ENCODE measurements at regions not wholly inside any gene's neighbourhood (a gene's known extent, or its start where the extent isn't known, plus 50 kb on each side); places are given as distances from the start of the nearest gene placed in this dataset.
"Not testable (repeated sequence)": the region's sequence is repeated elsewhere in the genome, so short reads cannot be mapped to it uniquely, and the experiment has no call there.

DNA sequence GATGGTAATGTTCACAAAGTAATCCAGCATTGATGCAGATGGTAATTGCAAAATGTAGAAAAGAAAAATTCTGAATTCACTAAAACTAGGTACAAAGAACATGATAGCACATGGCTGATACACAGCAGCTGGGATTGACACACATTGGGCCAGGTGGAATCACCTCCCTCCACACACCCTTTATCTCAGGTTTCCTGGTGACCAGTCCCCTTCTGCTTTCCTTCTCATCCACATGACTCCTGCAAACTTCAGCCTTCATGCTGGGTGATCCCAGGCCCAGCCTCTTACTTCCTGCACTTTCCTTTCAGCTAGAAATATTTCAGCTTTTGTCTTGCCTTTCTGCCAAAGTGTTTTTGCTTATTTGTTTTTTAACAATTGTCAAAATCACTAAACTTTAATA is 246.9 kb downstream of the LNPK start:
- DNase-seq: no peak

DNA sequence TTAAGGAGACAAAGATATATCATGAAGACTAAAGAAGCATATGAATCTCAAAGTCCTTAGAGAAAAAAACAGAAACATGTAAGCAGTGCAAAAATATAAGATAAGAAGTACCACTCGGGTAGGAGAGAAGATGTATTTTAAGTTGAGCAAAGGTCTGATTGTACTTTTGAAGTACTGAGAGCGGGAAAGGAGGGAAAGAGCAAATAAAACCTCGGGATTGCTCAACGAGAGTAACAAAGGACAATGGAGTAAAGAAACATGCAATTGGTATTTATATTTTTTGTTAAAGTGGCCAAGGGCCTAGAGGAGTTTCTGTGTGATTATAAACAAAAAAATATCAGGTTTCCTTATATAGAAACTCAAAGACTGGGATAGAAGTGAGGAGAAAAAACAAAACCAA is 251.9 kb downstream of the LNPK start:
- DNase-seq: no peak

DNA sequence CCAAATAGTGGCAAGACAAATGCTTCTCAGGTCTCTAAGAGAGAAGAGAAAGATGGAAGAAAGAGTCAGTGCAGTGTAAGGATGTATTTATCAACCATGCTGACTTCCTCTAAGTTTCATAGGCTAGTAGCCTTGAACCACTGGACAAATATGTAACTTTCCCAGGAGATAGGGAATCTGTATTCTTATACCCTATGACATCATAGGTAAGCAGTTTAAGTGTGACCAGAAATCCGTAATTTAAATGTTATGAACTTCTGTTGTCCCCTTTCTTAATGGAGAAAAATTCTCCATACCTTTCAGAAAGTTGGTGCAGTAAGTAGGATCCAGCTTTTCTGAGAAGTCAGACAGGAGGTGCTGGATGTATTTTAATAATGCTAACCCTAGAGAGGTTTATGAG is 256.2 kb downstream of the LNPK start:
- no peak for DNase-seq

DNA sequence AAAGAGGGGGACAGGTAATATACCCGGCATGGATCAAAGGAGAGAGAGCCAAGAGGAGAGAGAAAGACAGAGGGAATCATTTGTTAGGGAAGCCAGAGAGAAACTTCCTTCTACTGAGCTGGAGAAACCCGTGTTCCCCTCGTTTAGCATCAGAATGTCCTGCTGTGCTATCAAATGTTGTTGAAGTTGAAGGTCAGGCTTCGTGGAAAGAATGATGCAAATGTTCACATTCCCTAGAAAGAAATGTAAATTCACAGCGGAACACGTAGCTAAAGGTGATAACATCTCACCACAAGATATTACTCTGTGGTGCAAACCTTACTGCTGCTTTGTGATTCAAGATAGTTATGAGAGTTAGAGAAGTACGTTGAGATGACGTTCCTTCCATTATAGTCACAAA is 258.1 kb downstream of the LNPK start:
- DNase-seq: no peak

DNA sequence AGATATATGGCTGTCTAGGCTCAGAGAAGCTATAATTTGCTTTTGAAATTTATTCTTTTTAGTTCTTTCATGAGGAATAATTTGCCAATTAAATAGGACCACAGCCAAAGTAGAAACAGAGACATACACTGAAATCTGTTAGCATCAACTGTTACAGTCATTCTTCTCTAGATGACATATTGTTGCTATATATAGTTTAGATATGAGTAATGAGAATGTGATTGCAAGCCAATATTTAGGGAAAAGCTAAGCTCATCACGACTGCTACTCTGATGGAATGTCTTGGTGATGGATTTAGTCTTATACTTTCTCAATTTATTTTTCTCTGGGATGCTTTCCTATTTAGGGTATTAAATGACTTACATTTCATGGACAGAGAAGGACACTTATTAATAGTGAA is 259.1 kb downstream of the LNPK start:
- no peak for DNase-seq

DNA sequence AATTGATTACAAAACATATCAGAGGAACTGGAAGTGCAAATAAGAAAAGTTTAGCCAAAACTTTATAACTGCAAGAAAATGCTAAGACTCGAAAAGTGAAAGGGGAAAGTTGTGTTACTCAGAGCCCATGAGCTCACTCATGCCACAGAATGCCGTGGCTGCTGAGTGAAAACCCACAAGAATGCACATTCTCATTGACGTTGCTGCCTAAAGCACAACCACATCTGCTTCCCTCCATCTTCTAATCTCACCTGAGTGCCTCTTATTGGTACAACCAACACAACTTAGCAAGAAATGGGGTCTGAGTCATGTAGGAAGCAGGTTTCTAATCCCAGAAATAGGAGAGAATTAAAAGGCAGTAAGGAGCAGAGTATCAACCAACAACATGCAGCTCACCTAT is 259.7 kb downstream of the LNPK start:
- DNase-seq: no peak

DNA sequence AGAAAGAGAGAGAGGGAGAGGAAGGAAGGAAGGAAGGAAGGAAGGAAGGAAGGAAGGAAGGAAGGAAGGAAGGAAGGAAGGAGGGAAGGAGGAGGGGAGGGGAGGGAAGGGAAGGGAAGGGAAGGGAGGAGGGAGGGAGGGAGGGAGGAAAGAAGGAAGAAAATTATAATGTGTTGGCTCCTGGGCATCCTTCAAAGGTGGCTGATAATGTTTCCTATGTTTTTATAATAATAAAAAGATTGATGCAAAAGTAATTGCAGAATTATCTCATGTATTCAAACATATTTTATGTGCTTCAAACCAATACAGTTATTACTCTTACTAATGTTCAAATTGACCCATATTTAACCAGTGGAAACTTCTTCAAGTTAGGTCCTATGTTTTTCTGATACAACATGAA is 260.9 kb downstream of the LNPK start:
- DNase-seq: no peak

DNA sequence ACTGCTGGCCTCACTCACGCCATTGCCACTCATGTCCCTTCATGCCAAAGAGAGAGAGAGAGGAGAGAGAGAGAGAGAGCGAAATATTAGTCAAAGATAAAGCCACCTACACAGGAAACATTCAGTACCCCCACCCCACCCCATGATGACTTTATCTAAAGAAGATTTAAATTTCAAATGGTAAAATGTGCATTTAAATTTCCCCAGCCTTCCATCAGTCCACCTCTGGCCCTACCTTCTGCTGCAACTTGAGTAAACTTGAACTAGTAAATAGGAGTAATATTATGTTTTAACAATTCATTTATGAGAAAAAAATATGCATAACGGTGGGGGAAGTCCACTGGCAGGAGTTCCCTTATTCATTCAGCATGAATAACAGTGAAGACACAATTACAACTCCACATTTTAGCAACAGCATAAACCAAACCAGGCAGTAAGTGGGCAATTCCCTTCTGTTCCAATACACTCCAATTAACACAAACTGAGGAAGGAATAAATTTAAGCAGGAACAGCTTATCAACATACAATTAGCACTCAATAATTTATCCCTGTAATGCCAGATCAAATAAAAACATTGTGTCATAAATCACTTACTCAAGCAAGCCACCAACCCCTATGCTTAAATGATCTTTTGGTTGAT is 264.2 kb downstream of the LNPK start:
- DNase-seq: no peak

DNA sequence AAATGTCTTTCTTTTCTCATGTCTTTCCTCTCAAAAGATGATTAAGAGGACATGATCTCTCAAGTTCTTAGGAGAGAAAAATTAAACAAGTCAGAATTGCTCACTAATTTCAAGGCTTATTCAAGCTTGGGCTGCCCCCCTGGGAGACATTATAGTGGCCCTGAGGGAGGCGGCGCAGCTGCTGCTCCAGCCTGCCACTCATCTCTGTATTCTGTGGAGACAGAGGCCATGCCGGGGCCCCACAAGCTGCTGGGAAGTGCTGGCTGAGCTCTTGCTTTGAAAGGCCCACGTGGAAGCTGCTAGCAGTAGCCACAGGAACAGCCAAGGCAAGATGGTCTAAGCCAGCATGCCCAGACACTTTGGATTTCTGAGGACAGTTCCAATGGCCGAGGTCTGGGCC is 267.4 kb downstream of the LNPK start:
- DNase-seq: peak; percentile 28

DNA sequence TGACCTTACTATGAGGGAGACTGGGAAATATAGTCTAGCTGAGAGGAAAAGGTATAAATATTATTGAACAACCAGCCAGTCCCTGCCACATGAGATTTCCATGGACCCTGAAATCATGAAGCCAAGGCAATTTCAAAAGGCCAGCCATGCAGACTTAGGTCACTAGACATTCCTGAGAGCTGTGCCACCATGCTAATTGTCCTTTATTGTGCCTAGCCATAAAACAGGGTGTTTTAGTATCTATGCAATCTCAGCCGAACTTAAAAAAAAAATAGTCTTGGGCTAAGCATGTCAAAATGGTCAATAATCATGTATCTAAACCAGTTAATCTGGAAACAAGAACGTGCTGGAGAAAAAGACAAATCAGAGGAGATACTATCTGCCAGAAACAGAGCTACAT is 269.5 kb downstream of the LNPK start:
- DNase-seq: no peak

DNA sequence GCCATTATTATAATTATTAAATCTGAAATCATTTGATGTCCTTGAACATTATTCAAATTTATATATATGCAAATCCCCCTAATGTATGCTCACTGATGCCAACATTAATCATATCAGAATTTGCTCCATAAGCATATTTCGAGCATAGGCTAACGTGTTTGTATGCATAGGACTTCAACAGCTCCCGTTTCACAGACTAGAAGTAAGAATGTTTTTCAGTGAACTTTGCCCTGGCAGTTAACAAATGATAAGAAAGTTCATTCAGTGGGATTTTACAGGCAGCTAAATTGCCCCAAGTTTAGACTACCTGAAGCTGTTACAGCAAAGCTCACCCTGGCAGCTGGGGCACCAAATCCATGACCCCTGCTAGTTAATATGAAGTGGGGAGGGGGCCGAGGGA is 272.0 kb downstream of the LNPK start:
- DNase-seq: no peak

DNA sequence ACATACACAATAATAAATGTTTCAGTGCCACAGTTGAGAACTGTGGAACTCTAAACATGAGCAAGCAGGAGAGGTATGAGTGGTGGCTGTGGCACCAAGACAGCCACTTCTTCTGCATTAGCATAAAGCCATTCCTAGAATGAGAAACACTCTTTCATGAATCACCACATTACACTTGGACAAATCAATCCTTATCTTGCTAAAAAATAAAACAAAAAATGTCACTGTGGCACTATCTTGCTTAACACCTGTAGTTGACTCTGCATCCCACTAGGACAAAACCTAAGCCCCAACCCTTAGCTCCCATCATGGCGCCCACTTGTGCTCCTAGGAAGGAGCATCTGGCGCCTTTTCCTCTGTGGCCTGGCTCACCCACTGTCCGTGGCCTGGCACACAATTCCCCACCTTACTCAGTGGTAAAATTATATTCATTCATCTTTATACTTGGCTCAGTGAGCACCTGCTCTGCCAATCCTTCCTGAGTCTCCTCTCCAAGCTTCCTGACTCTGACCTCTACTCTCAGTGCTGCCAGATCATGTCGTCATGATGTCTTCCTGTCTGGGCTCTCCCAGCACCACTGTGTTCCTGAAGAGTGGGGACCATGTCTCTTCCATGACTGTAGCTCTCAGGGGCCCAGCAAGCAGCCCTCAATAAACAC is 272.9 kb downstream of the LNPK start:
- no peak for DNase-seq

DNA sequence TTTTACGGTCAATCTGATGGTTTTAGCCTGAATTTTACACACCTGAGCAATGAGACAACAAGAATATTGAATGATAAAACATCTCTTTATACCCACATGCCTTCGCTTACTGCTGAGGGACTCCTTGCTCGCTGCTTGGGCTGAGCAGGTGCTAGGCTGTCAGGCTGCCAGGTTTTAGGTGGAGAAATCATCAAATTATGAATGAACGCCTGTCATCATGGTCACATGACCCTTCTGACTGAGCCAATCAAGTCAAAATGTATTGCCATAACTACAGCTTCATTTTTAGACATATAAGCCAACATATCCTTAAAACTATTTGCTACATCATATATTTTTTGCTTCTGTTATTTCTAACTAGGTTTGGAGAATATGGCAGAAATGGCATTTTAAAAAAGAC is 274.0 kb downstream of the LNPK start:
- DNase-seq: no peak

DNA sequence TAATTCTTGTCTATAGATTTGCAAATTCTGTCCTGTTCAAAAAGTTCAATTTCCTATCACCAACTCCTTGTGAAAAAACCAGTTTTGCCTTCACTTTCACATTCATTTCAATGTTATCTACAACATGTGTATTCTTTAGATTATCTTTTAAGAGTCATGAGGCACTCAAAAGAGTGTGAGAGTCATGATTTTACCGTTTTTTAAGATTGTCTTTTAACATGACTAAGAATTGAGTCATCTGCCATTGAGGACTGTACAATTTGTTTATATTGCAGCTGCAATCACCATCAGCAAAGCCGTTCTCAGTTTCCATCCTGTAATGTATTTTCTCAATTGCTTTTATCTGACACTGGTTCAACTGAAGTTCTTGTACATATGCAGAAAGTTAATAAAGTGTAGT is 275.8 kb downstream of the LNPK start:
- DNase-seq: no peak

DNA sequence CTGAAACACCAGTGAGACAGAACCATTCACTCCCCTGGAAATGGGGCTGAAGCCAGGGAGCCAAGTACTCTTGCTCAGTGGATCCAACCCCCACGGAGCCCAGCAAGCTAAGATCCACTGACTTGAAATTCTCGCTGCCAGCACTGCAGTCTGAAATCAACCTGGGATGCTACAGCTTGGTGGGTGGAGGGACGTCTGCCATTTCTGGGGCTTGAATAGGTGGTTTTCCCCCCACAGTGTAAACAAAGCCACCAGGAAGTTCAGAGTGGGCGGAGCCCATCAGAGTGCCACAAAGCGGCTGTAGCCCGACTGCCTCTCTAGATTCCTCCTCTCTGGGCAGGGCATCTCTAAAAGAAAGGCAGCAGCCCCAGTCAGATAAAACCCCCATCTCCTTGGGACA is 292.8 kb downstream of the LNPK start:
- no peak for DNase-seq

DNA sequence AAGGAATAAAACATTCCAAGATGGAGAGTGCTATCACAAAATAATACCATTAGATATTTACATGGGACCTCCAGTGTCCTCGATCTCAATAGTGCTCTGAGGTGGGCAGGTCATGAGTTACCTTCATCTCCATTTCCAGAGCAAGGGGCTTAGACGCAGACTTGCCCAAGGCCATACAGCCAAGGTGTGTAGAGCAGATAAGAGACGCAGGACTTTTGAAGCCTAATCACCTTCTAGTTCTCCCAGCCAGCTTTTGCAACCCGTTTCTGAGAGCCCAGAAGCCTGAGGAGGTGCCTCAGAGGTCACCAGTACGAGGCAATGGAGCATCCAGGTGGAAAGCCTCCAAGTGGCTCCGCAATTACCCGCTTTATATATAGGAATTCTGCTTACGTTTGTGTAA is 294.7 kb downstream of the LNPK start:
- no peak for DNase-seq

DNA sequence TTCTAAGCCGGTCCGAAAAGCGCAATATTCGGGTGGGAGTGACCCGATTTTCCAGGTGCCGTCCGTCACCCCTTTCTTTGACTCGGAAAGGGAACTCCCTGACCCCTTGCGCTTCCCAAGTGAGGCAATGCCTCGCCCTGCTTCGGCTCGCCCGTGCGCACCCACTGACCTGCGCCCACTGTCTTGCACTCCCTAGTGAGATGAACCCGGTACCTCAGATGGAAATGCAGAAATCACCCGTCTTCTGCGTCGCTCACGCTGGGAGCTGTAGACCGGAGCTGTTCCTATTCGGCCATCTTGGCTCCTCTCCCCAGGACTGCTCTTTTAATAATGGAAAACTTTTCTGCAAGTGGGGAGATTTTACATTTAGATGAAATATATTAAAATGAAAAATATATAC is 297.5 kb downstream of the LNPK start:
- DNase-seq: not testable (repeated sequence)

DNA sequence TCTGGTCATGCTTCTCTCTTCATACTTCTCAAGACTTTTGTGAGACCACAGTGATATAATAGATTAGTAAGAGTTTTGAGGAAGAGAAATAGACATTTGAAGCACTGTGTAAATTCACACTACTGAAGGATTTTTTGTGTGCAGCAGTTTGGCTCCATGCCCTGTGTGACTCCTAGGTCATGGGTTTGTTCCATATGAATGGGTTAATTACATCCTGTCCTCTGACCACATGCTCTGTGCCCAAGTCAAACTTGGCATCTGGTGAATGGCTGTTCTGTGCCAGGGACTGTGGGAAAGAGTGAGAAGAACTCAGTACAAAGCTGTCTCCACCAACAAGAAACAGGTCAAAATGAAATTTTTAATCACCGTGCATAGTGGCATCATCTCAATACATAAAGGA is 304.0 kb downstream of the LNPK start:
- DNase-seq: no peak

DNA sequence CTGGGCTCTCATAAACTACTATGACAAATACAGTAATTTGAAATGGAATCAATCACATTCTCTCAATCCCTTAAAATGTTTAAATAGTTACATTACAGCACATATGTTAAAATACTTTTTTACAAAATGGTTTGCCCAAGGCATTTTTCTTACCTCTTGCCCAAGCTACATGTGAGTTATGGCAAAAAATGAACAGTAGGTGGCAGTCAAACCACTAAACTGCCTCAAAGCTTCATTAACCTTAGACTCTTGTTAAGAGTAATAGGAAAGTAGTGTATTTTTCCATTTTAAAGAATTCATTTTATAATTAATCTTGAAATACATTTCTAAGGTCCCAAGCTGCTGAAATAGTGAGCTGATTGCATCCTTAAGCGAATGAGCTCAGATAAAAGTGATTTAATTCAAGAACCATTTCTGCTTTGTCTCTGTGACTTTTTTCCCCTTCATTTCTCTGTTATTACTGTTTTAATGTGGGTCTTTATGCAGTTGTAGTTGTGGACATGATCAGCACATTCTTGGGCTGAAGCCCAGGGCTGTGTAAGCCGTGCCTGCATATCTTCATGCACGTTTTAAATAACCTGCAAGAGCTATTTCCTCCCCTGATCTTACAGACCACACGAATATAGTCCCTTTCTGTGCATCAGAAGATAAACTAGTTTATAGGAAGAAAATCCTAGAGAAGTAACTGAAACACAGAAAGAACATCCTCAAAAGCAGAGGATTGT is 311.8 kb downstream of the LNPK start:
- peak; percentile 66 for DNase-seq

DNA sequence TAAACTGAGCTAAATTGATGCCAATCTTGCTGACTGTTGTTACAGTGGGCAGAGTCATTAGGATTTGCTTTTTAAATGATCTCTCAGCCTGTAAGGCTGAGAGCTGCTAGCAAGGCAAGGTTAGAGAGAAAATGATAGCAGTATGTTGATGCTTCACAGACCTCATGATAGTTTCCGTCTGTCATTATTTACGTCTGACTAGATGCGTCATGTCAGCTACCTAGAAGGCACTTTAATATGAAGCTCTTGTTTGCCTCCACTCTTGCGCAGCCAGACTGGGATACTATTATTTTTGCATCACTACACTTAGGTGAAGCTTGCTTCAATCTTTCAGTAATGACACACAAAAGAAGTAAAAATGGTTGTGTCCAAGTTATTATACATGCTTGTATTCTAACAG is 313.8 kb downstream of the LNPK start:
- DNase-seq: peak; percentile 60

DNA sequence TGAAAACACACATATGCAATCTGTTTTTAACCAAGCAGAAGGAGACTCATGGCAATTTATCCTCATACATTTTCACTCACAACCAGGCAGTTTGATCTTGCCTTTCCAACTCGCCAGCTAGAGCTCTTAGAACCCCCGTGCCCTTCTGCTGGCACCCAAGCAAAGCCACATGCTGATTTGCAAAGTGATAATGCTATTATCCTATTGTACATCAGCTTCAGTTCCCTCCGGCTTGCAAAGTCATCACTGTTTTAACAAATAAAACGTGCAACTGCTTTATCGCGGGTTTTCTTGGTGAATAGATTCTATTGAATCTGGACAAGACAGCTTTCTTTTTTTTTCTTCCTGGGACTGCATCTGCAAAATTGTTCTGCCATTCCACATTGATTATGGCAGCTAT is 314.6 kb downstream of the LNPK start:
- DNase-seq: peak; percentile 82

DNA sequence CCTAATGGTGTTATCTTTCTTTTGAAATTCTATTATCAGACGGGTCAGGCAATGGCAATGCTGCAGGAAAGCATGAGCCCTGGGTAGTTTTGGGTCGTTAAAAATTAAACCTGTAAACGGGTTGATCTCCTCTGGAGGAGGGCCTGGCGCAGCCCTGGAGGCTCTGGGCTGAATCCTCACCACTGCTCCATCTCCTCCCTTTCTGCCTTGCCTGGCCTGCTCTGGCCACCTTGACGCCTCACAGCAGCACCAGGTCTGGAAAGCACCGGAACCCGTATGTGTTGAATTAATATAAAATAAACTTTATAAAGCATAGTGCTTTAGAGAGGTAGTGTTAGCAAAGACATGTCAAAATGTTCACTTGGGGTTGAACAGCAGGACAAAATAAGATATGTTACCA is 316.1 kb downstream of the LNPK start:
- DNase-seq: no peak

DNA sequence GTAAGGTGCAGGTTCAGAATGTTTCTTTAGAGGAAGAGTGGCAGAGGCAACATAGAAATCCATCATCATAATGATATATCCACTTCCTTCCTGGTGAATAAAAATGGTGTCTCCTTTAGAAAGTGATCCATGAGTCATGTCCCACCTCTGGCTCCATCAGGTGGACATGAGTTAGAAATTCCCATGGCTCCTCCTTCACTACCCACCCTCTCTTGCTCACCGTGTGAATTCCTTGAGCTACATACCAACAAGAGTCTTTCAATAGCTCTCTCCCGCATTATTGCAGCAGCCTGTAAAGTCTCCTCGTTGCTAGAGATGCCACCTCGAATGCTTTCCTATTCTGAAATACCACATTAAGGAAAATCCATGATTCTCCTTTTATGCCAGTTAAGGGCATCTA is 317.6 kb downstream of the LNPK start:
- no peak for DNase-seq

DNA sequence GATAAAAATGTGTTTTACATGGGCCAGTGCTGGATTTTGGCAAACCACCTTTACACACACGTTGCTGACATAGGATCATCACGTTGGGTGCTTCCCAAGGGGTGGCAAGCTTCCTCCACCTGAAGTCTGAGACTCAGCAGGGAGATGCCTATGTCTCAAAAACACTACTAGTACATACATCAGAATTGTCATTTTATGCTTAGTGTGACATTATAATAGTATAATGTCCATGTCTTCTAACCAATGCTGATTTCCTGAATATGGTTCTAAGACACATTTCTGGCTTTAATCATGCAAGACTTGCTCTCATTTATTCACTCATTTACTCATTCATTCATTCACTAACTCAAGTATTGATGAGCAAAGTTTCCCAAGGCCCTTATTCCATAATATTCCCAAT is 322.3 kb downstream of the LNPK start:
- DNase-seq: no peak

DNA sequence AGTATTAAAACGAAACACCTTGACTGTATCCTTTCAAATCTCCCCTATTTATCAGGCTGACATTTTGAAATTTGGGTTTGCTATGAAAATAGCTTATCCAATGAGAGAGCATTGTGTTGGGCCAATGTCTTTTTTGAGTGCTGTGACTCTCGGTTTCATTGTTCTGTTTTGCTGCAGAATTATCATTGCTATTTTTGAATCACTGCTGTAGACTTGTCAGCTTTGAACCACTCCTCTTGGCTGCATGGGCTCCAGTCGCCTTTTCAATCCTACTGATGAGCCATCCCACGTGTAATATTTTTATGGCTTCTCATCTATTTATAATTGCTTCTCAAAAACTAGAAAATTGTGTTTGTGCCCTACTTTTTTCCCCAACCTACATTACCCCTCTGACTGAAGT is 322.8 kb downstream of the LNPK start:
- DNase-seq: no peak
